ENCODE measurements at regions not wholly inside any gene's neighbourhood (a gene's known extent, or its start where the extent isn't known, plus 50 kb on each side); places are given as distances from the start of the nearest gene placed in this dataset.
A peak's percentile ranks its signal among the peaks of the same experiment; 100 is the strongest.
"Not testable (repeated sequence)": the region's sequence is repeated elsewhere in the genome, so short reads cannot be mapped to it uniquely, and the experiment has no call there.

DNA sequence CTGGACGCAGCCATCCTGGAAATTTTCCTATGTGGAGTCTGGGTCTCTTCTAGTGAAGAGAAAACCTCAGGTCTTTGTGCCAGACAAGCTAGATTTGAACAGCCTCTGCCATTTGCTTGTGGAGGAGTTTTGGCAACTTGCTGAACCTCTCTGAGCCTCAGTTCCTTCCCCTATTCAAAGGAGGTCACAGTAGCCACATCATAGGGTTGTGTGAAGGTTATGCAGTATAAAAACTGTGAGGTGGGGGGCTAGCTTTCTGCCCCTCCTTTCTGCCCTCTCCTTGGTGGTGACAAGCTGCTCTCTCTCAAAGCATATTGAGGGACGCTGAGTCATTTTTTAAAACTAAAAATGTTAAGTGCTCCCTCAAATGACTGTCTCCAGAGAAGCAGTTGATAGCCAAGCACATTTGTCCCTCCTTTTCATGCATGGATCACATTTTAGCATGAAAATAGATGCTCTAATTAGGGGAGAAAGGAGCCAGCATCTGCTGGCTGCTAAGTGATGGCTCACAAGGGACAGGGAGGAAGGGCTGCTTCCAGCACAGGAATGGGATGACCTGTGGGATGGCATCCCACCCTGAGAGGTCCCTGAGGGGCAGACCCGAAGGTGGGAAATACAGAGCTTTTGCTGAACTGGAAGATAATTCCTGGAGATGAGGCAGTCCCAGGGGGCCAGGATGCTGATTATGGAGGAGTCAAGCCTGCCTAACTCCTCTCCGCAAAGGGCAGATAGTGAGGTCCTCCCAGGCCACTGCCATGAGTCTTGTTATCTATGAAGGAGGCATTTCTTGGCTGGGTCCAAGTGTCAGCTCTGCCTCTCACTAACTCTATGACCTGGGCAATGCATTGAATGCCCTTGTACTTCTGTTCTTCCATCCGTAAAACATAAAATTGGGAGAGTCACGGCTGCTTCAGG is 218.8 kb downstream of the RAB11FIP4 start:
- no peak for DNase-seq

DNA sequence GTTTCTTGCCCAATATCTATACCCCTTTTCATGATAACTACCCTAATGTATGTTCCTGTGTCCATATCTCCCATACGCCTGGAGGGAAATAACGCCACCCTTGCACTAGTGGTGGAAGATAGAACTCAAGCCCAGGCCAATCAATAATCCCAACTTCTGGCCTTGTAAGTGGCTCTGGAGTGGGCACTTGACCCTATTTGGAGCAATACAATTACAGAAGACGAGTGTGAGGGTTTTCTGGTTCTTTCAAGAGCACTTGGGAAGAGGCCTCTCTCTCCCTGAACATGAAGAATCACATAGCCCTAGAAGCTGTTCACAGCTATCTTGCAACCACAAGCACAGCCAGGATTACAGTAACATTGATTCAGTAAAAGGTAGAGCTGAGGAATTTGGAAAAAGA is 217.9 kb downstream of the RAB11FIP4 start:
- no peak for DNase-seq

DNA sequence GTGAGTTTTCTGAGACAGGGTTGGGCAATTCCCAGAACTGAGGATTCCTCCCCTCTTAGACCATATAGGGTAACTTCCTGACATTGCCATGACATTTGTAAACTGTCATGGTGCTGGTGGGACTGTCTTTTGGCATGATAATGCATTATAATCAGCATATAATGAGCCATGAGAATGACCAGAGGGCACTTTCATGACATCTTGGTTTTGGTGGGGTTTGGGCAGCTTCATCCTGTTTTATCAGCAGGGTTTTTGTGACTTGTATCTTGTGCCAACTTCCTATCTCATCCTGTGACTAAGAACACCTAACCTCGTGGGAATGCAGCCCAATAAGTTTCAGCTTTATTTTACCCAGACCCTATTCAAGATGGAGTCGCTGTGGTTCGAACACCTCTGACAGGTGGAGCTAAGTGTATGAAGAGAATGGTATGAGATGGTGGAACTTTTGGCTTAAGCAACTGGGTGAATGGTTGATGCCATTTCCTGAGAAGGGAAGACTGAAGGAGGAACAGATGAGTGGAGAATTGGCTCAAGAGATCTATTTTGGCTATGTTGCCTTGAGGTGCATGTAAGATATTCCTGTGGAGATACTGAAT is 217.3 kb downstream of the RAB11FIP4 start:
- no peak for DNase-seq

DNA sequence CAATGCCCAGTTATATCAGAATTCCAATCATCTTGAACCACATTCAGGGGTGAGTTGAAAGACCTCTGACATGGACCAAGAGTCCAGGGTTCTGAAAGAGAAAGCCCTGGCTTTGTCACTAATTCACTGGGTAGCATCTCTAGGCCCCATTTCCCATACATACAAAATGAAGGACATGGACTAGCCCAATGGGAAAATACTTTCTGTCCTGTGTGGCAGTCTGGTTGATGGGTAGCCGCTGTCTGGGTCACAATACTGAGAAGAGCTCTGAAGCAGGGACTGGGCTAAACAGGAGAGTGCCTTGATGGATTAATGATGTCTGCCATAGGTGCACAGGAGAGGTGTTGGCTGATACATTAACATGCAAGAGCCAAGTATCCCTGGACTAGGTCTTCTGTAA is 214.3 kb downstream of the RAB11FIP4 start:
- DNase-seq = no peak

DNA sequence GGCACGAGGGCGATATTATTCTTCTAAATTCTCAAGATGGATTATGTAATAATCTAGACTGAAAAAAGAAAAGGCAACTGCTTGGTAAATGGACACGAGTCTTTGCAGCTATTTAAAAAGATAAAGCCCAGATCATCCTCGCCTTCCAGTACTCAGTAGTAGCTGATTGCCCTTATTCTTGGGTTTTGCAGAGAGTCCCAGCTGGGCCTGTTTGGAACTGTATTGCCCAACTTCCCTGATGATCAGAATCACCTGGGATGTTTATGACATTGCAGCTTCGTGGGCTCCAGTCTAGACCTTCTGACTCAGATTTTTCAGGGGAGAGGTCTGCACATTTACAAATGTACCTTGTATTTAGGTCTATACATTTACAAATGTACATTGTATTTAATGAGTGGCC is 213.5 kb downstream of the RAB11FIP4 start:
- DNase-seq = no peak

DNA sequence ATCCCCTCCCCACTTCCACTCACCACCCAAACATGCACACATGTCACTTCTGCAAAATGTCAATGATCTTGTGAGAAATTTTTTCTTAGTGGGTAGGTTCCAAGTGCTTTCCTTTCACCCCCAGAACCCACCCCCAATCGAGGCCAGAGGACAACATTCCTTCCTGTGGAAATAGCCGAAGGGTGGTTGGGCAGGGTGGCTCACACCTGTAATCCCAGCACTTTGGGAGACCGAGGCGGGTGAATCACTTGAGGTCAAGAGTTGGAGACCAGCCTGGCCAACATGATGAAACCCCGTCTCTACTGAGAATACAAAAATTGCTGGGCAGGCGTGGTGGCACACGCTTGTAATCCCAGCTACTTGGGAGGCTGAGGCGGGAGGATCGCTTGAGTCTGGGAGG is 208.7 kb downstream of the RAB11FIP4 start:
- not testable (repeated sequence) for DNase-seq

DNA sequence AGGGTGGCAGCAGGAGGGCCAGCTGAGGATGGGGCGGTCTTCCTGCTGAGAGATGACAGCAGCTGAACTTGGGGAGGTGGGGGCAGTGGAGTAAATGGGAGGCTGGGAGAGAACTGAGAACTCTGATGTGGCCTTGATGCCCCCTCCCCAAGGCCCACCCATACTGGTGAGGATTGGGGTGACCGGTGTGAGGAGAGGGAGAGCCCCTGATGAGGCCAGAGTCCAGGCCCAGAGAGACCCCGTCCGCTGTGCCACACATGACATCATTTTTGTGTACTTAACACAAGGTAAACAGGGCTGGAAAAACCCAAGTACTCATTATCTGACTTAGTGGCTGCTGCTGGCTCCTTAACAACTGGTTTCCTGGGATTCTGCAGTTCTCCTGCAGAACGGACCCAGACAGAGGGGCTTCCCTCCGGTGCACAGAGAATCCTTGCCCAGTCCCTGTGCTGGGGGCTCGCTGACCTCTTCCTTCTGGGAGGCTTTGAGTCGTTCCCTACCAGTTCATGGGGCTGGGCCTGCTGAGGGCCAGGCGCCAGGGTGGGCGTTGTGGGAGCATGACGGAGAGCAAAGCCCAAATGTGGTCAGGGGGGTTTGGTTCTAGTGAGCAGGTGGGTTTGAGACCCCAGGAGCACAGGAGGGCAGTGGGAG is 207.6 kb downstream of the RAB11FIP4 start:
- peak; percentile 38 for DNase-seq

DNA sequence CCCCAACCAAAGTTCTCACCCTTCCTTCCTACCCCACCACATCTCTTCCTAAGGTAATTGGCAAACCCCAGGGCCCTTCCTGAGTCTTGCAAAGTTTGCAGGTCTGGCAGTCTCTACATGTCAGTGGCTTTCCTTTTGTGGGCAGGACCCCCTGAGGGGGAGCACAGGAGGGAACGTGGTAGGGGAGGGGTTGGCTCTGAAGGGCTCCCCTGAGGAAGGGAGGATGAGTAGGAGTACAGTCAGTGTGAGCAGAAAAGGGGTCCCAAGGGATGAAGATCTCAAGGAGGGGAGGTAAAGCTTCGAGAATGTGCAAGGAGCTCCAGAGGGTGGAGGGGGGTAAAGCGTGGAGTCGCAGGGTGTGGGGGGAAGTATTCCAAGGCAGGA is 206.9 kb downstream of the RAB11FIP4 start:
- DNase-seq = no peak

DNA sequence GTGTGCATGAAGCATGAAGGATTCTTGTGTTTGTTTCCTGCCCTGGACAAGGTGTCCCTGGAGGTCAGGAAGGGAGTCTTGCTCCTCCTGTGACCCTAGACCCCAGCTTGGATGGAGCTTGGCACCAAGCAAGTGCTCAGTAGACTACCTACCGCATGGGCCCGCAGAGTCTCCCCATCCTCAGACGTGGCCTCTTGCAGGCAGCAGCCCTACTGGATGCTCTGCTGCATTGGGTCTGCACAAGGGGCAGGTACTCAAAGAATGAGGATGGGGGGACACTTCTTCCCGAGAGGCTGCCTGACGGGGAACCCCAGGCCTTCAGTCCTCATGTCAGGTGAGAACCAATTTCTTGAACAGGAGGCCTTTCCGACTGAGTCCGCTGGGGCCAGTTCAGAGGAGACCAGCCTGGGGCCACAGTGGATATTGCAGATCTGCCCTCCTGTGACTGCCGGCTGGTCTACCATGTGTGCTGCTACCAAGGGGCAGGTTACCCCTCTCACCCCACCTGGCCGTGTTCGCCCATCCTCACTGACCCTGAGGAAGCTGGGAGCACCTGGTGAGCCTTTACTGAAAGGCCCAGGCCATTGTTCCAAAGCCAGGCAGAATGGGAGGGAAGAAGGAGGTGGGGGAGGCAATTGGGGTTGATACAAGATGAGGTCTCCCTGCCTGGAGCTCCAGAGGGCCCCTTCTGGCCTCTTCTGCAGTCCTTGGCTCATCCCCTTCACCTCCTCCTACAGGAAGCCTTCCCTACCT is 206.3 kb downstream of the RAB11FIP4 start:
- no peak for DNase-seq

DNA sequence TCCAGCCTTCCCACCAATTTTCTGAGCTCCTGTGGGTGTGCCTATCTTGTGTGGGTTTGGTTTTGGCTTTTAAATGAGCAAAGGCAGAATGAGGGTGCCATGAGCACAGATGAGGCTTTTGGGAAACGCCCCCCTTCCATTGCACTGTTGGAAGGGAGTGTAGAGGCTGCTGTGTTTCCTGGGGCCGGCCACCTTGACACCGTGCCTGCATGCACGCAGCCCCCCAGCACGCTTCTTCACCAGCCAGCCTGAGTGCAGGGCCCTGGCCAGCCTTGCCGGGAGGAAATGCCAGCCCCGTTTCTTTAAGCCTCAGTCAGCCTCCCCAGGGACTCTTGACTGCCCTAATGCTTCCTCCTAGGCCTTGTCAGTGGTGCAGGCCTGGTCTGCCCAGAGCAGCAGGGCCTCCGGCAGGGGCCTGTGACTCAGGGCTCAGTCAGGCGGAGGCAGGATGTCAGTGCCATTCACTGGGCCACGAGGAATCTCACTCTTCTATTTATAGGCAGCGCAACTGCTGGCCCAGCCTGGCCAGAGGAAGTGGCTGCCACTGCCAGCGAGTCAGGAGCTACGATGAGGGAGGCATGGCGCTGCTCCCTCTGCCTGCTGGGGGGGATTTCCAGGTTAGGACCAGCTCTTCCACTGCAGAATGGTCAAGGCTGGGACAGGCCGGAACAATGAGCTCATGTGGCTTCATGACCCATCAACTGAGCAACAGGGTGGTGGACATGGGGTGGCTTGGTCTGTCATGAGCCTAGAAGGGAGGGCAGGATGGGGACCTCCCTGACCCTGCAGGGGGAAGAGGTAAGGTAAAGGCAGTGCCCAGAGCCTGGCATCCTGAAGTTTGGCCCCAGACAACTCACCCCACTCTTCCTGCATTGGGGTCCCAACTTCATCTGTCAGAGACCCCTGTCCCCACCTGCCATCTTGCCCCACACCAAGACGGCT is 205.2 kb downstream of the RAB11FIP4 start:
- no peak for DNase-seq

DNA sequence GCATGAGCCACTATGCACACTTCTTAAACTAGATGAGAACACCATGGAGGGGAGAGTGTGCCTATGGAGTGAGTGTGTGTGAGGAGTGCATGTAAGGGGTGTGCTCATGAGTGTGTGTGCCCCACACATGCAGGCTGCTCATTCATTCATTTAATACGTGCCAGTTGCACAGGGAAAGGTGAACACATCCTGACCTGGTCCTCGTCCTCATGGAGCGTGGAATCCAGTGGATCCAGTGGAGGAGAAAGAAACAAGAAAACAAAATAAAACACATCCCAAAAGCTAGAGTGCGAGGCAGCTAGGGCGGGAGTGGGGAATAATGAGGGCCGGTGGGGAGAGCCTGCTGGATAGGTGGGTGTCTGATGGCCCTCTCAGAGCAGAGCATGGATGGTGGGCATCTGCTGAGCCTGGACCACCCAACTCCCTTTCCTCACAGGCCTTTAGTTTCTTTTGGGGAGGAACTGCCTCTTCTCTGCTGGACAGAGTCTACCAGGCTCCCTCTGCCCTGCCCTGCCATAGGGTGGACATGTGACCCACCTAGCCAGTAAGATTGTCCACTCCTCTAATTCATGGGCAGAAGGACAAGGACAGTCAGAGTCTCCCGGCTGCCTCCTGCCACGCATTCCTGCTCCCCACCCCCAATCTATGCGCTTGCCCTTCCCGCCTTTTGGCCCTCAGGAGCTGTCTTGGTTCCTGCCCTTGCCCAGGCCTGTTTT is 204.3 kb downstream of the RAB11FIP4 start:
- DNase-seq = no peak

DNA sequence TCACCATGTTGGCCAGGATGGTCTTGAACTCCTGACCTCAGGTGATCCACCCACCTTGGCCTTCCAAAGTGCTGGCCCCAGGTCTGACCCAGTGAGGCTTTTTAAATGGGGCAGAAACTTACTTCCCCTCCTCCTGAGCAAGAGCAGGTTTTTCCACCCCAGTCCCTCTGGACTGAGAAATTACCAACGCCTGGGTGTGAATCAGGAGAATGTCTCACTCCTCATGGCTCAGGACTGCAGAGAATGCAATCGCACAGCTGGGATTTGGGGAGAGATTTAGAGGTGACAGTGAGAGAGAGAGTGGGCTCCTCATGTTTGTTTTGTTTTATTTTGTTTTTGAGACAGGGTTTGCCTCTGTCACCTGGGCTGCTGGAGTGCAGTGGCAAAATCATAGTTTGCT is 203.6 kb downstream of the RAB11FIP4 start:
- no peak for DNase-seq

DNA sequence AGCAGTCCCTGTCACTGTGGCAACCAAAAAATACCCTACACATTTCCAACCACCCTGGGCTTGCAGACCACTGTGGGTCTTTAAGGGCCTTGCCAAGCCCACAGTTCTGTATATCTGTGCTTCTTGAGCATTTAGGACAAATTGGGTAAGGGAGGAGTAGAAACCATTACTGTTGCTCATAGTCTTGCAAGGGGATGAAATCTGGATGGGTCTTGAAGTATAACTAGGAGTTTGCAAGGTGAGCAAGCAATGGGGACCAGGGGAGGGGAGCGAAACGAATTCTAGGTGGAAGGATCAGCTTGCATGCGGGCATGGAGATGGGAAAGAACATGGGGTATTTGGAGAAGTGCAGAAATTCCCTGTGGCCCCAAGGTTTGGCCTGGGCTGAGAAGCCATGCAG is 202.9 kb downstream of the RAB11FIP4 start:
- DNase-seq = no peak

DNA sequence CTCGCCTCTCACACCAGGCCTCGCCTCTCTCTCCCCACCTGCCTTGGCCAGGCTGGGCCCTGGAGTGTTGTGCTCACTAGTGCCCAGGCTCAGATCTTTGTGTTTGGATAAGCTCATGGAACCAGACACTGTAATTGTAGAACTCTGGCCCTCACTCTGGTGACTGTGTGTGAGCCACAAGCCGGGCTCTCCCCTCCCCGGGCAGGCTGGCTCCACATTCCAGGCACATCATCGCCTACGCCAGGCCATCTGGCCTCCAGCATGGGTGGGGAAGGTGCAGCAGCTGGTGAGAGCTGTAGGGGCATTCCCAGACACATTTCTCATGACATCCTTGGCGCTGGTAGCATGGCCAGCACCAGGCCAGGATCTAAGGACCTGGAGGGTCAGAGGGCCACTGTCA is 202.3 kb downstream of the RAB11FIP4 start:
- no peak for DNase-seq

DNA sequence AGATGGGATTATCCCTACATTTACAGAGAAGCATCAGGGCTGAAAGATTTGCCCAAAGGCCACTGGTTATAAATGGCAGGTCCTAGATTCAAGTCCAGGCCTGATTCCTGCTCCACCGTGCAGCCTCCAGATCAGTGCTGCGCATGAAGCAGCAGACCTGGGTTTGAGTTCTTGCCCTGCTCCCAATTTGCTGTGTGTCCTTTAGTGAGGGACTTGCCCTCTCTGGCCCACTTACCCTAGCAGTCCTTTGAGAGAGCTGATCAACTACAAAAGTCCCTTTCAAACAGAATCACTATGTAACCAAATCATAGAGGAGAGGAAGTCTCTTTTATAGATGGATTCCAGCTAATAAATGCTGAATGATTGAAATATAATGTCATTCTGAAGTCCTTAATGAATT is 200.4 kb downstream of the RAB11FIP4 start:
- DNase-seq = no peak

DNA sequence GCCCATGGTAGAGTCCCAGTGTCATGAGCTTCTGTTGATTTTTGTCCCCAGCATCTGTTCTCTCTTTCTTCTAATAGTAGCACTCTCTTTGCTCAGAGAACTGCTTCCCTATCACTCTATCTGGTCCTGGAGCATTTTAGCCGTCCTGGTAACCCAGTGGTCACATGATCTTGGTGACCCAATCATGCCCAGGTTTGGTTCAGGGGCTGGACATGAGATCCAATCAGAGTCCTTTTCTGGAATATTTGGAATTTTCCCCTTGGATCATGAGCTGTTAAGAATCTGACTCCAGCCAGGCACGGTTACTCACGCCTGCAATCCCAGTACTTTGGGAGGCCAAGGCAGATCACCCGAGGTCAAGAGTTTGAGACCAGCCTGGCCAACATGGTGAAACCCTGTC is 197.0 kb downstream of the RAB11FIP4 start:
- no peak for DNase-seq

DNA sequence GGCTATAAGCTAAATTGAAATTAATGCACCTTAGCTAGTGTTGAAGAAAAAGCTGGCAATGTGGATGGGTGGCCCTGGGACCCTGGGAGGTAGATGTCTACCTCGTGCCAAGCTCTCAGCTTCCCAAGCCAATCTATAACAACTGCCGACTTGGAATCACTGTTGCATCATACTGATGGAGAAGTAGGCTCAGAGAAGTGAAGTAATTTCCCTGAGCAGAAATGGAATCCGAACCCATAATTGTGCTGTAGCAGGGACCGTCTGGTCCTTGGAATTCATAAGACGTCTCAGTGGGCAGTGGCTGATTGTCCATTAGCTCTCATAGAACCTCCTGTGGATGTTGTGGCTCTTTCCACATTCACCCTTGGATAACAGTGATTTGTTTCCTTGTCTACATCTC is 196.6 kb downstream of the RAB11FIP4 start:
- DNase-seq = no peak

Measured in NCI-H748 treated with DMSO at 0.1 percent for 48 hours (cell line).